OCI-LY1 (cell line): ENCODE measurements at regions not wholly inside any gene's neighbourhood (a gene's known extent, or its start where the extent isn't known, plus 50 kb on each side); places are given as distances from the start of the nearest gene placed in this dataset.

Experiments
- H2AFZ ChIP-seq: fragments of 200-600 bp; sonication (generic), shearing (Covaris generic); 2 replicates; pipeline ENCODE4 v1.6.0; 2014; ENCODE audit warnings: antibody characterized with exemption, mild to moderate bottlenecking, low read length
- H3F3A ChIP-seq: fragments of 200-600 bp; sonication (generic), shearing (Covaris generic); 2 replicates; pipeline ENCODE4 v1.6.0; 2014; ENCODE audit warnings: mild to moderate bottlenecking, antibody characterized with exemption, low read length, moderate library complexity; ENCODE audit not compliant: insufficient read depth
- H3K27ac ChIP-seq: fragments of 200-600 bp; sonication (generic); 2 replicates; pipeline ENCODE4 v1.5.1; 2014; ENCODE audit warnings: low read length, mixed run types, mild to moderate bottlenecking, low read depth; ENCODE audit not compliant: poor library complexity, severe bottlenecking
- H3K27me3 ChIP-seq: fragments of 200-600 bp; sonication (generic); 2 replicates; pipeline ENCODE4 v1.6.0; 2014; ENCODE audit warnings: antibody characterized with exemption, mild to moderate bottlenecking, low read length, moderate library complexity; ENCODE audit not compliant: insufficient read depth
- H3K36me3 ChIP-seq: fragments of 200-600 bp; sonication (generic); 2 replicates; pipeline ENCODE4 v1.6.1; 2014; ENCODE audit warnings: mild to moderate bottlenecking, antibody characterized with exemption, low read length, moderate library complexity, mixed read lengths; ENCODE audit not compliant: insufficient read depth
- H3K4me1 ChIP-seq: fragments of 200-600 bp; sonication (generic); 2 replicates; pipeline ENCODE4 v1.5.1; 2014; ENCODE audit warnings: mild to moderate bottlenecking, low read length, moderate library complexity; ENCODE audit not compliant: insufficient read depth, severe bottlenecking
- H3K4me2 ChIP-seq: fragments of 200-600 bp; sonication (generic), shearing (Covaris generic); 2 replicates; pipeline ENCODE4 v1.6.1; 2014; ENCODE audit warnings: low read length
- H3K4me3 ChIP-seq: fragments of 200-600 bp; sonication (generic); 2 replicates; pipeline ENCODE4 v1.5.1; 2014; ENCODE audit warnings: low read length, low read depth, mild to moderate bottlenecking, mixed read lengths; ENCODE audit not compliant: poor library complexity, severe bottlenecking
- H3K79me2 ChIP-seq: fragments of 200-600 bp; shearing (Covaris generic); 2 replicates; pipeline ENCODE4 v1.6.1; 2016; ENCODE audit warnings: mixed run types, low read length, mixed read lengths; ENCODE audit not compliant: insufficient read depth
- H3K9ac ChIP-seq: fragments of 200-600 bp; sonication (generic), shearing (Covaris generic); 2 replicates; pipeline ENCODE4 v1.6.1; 2014; ENCODE audit warnings: mild to moderate bottlenecking, low read length, mixed read lengths
- H3K9me2 ChIP-seq: fragments of 200-600 bp; sonication (generic), shearing (Covaris generic); 2 replicates; pipeline ENCODE4 v1.6.1; 2014; ENCODE audit warnings: low read depth, mild to moderate bottlenecking, low read length, mixed read lengths
- H3K9me3 ChIP-seq: fragments of 200-600 bp; shearing (Covaris generic); 2 replicates; pipeline ENCODE4 v1.6.1; 2014; ENCODE audit warnings: low read length, mixed read lengths
- H4K20me1 ChIP-seq: fragments of 200-600 bp; sonication (generic), shearing (Covaris generic); 2 replicates; pipeline ENCODE4 v1.6.0; 2016; ENCODE audit warnings: mild to moderate bottlenecking, low read length; ENCODE audit not compliant: insufficient read depth
- CTCF ChIP-seq: fragments of 200-600 bp; sonication (generic), shearing (Covaris generic); IDR thresholded peaks from 2 replicates; pipeline ENCODE4 v1.5.1; 2017; ENCODE audit warnings: mild to moderate bottlenecking, antibody characterized with exemption, low read length, moderate library complexity, mixed read lengths
- EZH2 ChIP-seq: fragments of 200-600 bp; sonication (generic), shearing (Covaris generic); IDR thresholded peaks from 2 replicates; pipeline ENCODE4 v1.8.0; 2017; ENCODE audit warnings: borderline replicate concordance, mixed run types, mild to moderate bottlenecking, antibody characterized with exemption, low read length, moderate library complexity, mixed read lengths

GRCh38 chr5:99929067-99929805 is 605.9 kb upstream of the FAM174A start:
- no peaks in the 10 kb centered on the region for H4K20me1 ChIP-seq
- TF ChIP-seq CTCF (no peak), EZH2 (no peak)
- H3K27me3 ChIP-seq = no peaks in the 10 kb centered on the region
- no peaks in the 10 kb centered on the region for H3K79me2 ChIP-seq
- no peaks in the 10 kb centered on the region for H3K36me3 ChIP-seq
- no peak overlapping the region for H3K4me2 ChIP-seq
- no peak overlapping the region for H3K27ac ChIP-seq
- no peak overlapping the region for H3K4me3 ChIP-seq
- H3K4me1 ChIP-seq = no peaks in the 10 kb centered on the region
- H3K9me2 ChIP-seq = no peaks in the 10 kb centered on the region
- no peaks in the 10 kb centered on the region for H3F3A ChIP-seq
- H3K9me3 ChIP-seq = no peaks in the 10 kb centered on the region
- no peak overlapping the region for H3K9ac ChIP-seq
- H2AFZ ChIP-seq = no peak overlapping the region

GRCh38 chr5:99928490-99928889 is 606.7 kb upstream of the FAM174A start:
- no peak for TF ChIP-seq CTCF
- TF ChIP-seq EZH2 = no peak
- Histone ChIP-seq H3K27ac (no peak overlapping the region), H3K4me2 (no peak overlapping the region), H3K9me2 (no peaks in the 10 kb centered on the region), H4K20me1 (no peaks in the 10 kb centered on the region), H3K36me3 (no peaks in the 10 kb centered on the region), H3K4me1 (no peaks in the 10 kb centered on the region), H3F3A (no peaks in the 10 kb centered on the region), H3K4me3 (no peak overlapping the region), H3K27me3 (no peaks in the 10 kb centered on the region), H3K9me3 (no peaks in the 10 kb centered on the region), H2AFZ (no peak overlapping the region), H3K79me2 (no peaks in the 10 kb centered on the region), H3K9ac (no peak overlapping the region)

- Histone ChIP-seq H3K4me1 (no peaks in the 10 kb centered on the region), H3K9ac (no peak overlapping the region), H4K20me1 (no peaks in the 10 kb centered on the region), H3K27ac (no peak overlapping the region), H2AFZ (no peak overlapping the region), H3K9me2 (no peaks in the 10 kb centered on the region), H3K4me2 (no peak overlapping the region), H3K4me3 (no peak overlapping the region), H3F3A (no peaks in the 10 kb centered on the region), H3K79me2 (no peaks in the 10 kb centered on the region), H3K27me3 (no peaks in the 10 kb centered on the region), H3K36me3 (no peaks in the 10 kb centered on the region), H3K9me3 (no peaks in the 10 kb centered on the region)
- TF ChIP-seq CTCF (no peak), EZH2 (no peak)
These were observed 608.7 kb upstream of the FAM174A start for GRCh38 chr5:99926463-99926862.
